VCaP (cell line): ENCODE measurements at regions not wholly inside any gene's neighbourhood (a gene's known extent, or its start where the extent isn't known, plus 50 kb on each side); places are given as distances from the start of the nearest gene placed in this dataset.

Source experiments
- H3K27ac ChIP-seq: fragments of 450-650 bp; 2 replicates; pipeline ENCODE4 v1.5.1; 2017
- CTCF ChIP-seq: fragments of 450-650 bp; conservative IDR thresholded peaks from 2 replicates; pipeline ENCODE4 v1.5.1; 2017; ENCODE audit warnings: mild to moderate bottlenecking, moderate library complexity

DNA sequence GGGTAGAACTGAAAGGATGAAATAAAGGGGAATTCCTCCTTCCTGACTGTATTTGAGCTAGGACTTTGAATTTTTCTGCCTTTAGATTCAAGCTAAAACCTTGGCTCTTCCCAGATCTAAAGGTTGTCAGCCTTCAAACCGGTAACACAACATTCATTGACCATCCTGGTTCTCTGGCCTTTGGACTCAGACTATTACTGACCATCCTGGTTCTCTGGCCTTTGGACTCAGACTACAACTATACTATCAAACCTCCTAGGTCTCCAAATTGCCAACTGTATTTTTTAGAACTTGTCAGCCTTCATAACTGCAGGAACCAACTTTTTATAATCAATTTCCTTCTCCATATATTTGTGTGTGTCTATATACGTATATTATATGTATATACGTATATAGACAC lies 140.6 kb upstream of the RBMY1B start:
- no peak for TF ChIP-seq CTCF
- H3K27ac ChIP-seq: no peak overlapping the region

DNA sequence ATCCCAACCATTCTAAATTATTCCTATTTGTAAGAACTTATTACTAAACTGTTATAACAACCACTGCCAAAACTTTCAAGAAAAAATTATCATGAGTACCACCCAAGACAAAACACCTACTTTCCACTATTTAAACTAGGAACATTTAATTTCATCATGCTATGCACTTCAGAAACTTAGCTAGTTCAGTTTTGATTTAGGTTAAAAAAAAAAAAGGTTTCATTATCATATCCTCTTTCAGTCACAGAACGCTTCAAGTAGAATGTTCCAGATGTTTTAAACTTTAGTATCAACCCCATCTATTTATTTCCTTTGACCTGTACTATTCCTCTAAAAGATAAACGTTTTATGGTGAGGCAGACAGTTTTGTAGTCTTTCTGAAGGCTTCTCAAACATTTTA lies 117.0 kb upstream of the RBMY1B start:
- no peak for TF ChIP-seq CTCF
- H3K27ac ChIP-seq: no peak overlapping the region

DNA sequence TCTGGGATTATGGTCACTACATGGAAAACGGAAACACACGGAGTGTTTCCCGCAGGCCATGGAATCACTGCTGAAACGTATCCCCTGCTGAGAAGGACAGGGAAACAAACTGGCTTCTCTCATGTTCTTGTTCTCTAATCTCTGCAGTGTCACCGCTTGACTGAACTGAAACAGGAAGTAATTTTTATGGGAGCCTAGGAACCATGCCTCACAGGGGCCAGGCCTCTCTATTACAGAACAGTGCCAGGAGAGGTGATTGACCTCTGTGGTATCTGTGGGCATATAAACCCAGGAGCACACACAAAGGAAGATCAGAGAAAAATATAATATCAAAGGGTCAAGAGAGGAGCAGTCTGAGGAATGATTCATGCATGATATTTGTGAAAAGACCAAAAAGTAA lies 88.9 kb upstream of the RBMY1B start:
- TF ChIP-seq CTCF: no peak

DNA sequence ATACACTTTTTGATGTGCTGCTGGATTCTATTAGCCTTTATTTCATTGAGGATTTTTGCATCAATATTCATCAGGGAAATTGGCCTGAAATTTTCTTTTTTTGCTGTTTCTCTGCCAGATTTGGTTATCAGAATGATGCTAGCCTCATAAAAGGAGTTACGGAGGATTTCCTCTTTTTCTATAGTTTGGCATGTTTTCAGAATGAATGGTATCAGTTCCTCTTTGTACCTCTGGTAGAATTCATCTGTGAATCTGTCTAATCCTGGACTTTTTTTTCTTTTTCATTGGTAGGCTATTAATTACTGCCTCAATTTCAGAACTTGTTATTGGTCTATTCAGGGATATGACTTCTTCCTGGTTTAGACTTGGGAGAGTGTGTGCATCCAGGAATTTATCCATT lies 70.6 kb upstream of the RBMY1B start:
- TF ChIP-seq CTCF: no peak
- no peak overlapping the region for H3K27ac ChIP-seq

More for the DNA sequence above, 88.9 kb upstream of the RBMY1B start:
- peak overlapping the region; percentile 84 for H3K27ac ChIP-seq

DNA sequence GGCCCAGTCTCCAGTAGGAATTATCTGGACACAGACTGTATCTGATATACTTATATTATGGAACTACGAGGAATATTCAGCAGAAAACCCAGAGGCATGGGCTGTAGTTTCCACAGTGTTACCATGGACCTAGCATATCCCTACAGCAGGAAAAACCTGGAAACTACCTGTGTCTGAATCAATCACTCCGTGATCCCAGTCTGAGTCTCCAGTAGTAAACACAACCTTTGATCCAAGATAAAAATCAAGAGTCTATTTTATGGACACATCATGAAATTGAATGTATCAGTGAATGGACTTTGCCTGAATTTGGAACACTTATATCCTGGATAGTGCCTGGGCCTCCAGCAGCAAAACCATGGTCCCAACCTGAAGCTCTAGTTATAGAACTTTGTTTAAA lies 57.5 kb upstream of the RBMY1B start:
- TF ChIP-seq CTCF: no peak
- peak overlapping the region; percentile 48 for H3K27ac ChIP-seq

GRCh38 chrY:21454133-21454532 lies 57.0 kb upstream of the RBMY1B start:
- peak overlapping the region; percentile 48 for H3K27ac ChIP-seq
- TF ChIP-seq CTCF: no peak

- no peak overlapping the region for H3K27ac ChIP-seq
- TF ChIP-seq CTCF: no peak
These were observed 51.5 kb upstream of the RBMY1B start for GRCh38 chrY:21459648-21460047.
